HCT116 (cell line): ENCODE measurements at regions not wholly inside any gene's neighbourhood (a gene's known extent, or its start where the extent isn't known, plus 50 kb on each side); places are given as distances from the start of the nearest gene placed in this dataset.

Source experiments
- ELF1 ChIP-seq: IDR thresholded peaks from 2 replicates; pipeline ENCODE4 v1.6.1; 2012; ENCODE audit warnings: low read depth, borderline replicate concordance
- EZH2 ChIP-seq: fragments of 200-600 bp; sonication (generic); IDR thresholded peaks from 2 replicates; pipeline ENCODE4 v1.6.1; 2017; ENCODE audit warnings: antibody characterized with exemption, mixed run types
- JUND ChIP-seq: IDR thresholded peaks from 2 replicates; pipeline ENCODE4 v1.6.1; 2012
- POLR2A ChIP-seq: IDR thresholded peaks from 2 replicates; pipeline ENCODE4 v1.7.0; 2011; ENCODE audit warnings: borderline replicate concordance; ENCODE audit not compliant: insufficient read depth, insufficient read length; ENCODE audit errors: extremely low read depth
- SIN3A ChIP-seq: IDR thresholded peaks from 2 replicates; pipeline ENCODE4 v1.6.1; 2012; ENCODE audit warnings: low read depth
- YY1 ChIP-seq: IDR thresholded peaks from 2 replicates; pipeline ENCODE4 v1.6.1; 2011; ENCODE audit warnings: low read length, low read depth, moderate library complexity, mild to moderate bottlenecking; ENCODE audit not compliant: insufficient replicate concordance; ENCODE audit errors: extremely low read depth
- TF ChIP-seq, protein P1 (sequence below), 3 experiments: fragments of 200-600 bp in 1 of 3; sonication (generic) in 1 of 3; IDR thresholded peaks in 2 of 3; conservative IDR thresholded peaks in 1 of 3; 2 replicates each; pipeline ENCODE4 v1.5.1; 2012 to 2017; ENCODE audit warnings: low read depth in 2 of 3, low read length in 2 of 3, antibody characterized with exemption in 1 of 3, borderline replicate concordance in 1 of 3, control low read depth in 1 of 3, mild to moderate bottlenecking in 1 of 3, mixed read lengths in 1 of 3, mixed run types in 1 of 3, moderate library complexity in 1 of 3; ENCODE audit not compliant: insufficient read depth in 1 of 3
- TF ChIP-seq, protein P2 (sequence below): IDR thresholded peaks from 2 replicates; pipeline ENCODE4 v1.6.1; 2012

DNA sequence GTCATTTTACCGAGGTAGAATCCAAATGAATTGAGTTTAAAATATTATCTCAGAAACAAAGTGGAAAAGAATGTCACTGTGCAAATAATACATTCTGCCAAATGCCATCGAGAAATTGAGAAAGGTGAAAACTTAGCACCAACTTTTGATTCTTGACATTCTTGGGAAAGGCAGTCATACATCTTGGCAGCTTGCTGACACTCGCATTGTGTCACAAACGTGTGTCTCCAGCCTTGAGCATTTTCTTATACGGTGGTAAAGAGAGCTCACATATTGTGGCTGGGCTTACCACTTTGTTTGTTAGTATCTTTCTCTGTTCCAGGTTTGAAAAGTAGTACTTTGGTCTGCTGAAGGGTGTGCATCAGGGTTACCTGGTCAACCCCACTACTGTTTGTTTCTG, 1456.1 kb downstream of the BRINP3 start:
- TF ChIP-seq EZH2, result no peak
- TF ChIP-seq YY1, result no peak
- no peak for TF ChIP-seq SIN3A
- TF ChIP-seq, protein P1, sequence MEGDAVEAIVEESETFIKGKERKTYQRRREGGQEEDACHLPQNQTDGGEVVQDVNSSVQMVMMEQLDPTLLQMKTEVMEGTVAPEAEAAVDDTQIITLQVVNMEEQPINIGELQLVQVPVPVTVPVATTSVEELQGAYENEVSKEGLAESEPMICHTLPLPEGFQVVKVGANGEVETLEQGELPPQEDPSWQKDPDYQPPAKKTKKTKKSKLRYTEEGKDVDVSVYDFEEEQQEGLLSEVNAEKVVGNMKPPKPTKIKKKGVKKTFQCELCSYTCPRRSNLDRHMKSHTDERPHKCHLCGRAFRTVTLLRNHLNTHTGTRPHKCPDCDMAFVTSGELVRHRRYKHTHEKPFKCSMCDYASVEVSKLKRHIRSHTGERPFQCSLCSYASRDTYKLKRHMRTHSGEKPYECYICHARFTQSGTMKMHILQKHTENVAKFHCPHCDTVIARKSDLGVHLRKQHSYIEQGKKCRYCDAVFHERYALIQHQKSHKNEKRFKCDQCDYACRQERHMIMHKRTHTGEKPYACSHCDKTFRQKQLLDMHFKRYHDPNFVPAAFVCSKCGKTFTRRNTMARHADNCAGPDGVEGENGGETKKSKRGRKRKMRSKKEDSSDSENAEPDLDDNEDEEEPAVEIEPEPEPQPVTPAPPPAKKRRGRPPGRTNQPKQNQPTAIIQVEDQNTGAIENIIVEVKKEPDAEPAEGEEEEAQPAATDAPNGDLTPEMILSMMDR (IDR thresholded peaks at IDR 0.05 in 2 of 3, conservative IDR thresholded peaks at IDR 0.05 in 1 of 3; ENCODE audit: borderline replicate concordance in 1 of 3, insufficient read depth in 1 of 3, low read depth in 2 of 3, low read length in 2 of 3), result no peak
- TF ChIP-seq, protein P2, sequence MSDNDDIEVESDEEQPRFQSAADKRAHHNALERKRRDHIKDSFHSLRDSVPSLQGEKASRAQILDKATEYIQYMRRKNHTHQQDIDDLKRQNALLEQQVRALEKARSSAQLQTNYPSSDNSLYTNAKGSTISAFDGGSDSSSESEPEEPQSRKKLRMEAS, result no peak
- TF ChIP-seq POLR2A, result no peak
- TF ChIP-seq JUND, result no peak
- no peak for TF ChIP-seq ELF1
